ENCODE measurements at regions not wholly inside any gene's neighbourhood (a gene's known extent, or its start where the extent isn't known, plus 50 kb on each side); places are given as distances from the start of the nearest gene placed in this dataset.

GRCh38 chr6:92043777-92044176, 1375.6 kb downstream of the EPHA7 start:
- no peak overlapping the region for H3K4me3 ChIP-seq (replicated peaks; ENCODE audit: insufficient read depth, low read length)
- no peaks in the 10 kb centered on the region for H3K27me3 ChIP-seq (ENCODE audit: insufficient read depth, poor library complexity, severe bottlenecking)
- no peak for TF ChIP-seq POLR2AphosphoS5 (IDR thresholded peaks at IDR 0.05; ENCODE audit: low read depth)
- TF ChIP-seq GABPA (IDR thresholded peaks at IDR 0.05; ENCODE audit: low read depth) = no peak
- TF ChIP-seq REST (IDR thresholded peaks at IDR 0.05; ENCODE audit: insufficient replicate concordance, low read depth) = no peak
- no peak for TF ChIP-seq CTCF (IDR thresholded peaks at IDR 0.05; ENCODE audit: insufficient read depth, low read length)
- TF ChIP-seq SPI1 (IDR thresholded peaks at IDR 0.05; ENCODE audit: borderline replicate concordance, low read depth) = no peak
- no peak overlapping the region for H3K27ac ChIP-seq (replicated peaks)
- DNase-seq (ENCODE audit: low read depth in 1 of 2, low spot score in 1 of 2) = no peak

- DNase-seq (ENCODE audit: low read depth in 1 of 2, low spot score in 1 of 2) = no peak
- TF ChIP-seq REST (IDR thresholded peaks at IDR 0.05; ENCODE audit: insufficient replicate concordance, low read depth) = no peak
- Histone ChIP-seq H3K27me3 (ENCODE audit: insufficient read depth, poor library complexity, severe bottlenecking) (no peaks in the 10 kb centered on the region), H3K4me3 (replicated peaks; ENCODE audit: insufficient read depth, low read length) (no peak overlapping the region), H3K27ac (replicated peaks) (no peak overlapping the region)
These were observed 1392.5 kb downstream of the EPHA7 start for GRCh38 chr6:92026878-92027277.

- no peaks in the 10 kb centered on the region for H3K27me3 ChIP-seq (ENCODE audit: insufficient read depth, poor library complexity, severe bottlenecking)
- no peak for DNase-seq (ENCODE audit: low read depth in 1 of 2, low spot score in 1 of 2)
- H3K4me3 ChIP-seq (replicated peaks; ENCODE audit: insufficient read depth, low read length) = no peak overlapping the region
- TF ChIP-seq REST (IDR thresholded peaks at IDR 0.05; ENCODE audit: insufficient replicate concordance, low read depth) = no peak
- no peak for TF ChIP-seq SPI1 (IDR thresholded peaks at IDR 0.05; ENCODE audit: borderline replicate concordance, low read depth)
- TF ChIP-seq CTCF (IDR thresholded peaks at IDR 0.05; ENCODE audit: insufficient read depth, low read length) = no peak
- no peak overlapping the region for H3K27ac ChIP-seq (replicated peaks)
These were observed 1394.5 kb downstream of the EPHA7 start for GRCh38 chr6:92024881-92025280.

- DNase-seq (ENCODE audit: low read depth in 1 of 2, low spot score in 1 of 2) = no peak
- Histone ChIP-seq H3K27me3 (ENCODE audit: insufficient read depth, poor library complexity, severe bottlenecking) (no peaks in the 10 kb centered on the region), H3K4me3 (replicated peaks; ENCODE audit: insufficient read depth, low read length) (no peak overlapping the region), H3K27ac (replicated peaks) (no peak overlapping the region)
- TF ChIP-seq SPI1 (IDR thresholded peaks at IDR 0.05; ENCODE audit: borderline replicate concordance, low read depth) (no peak), POLR2AphosphoS5 (IDR thresholded peaks at IDR 0.05; ENCODE audit: low read depth) (no peak), REST (IDR thresholded peaks at IDR 0.05; ENCODE audit: insufficient replicate concordance, low read depth) (no peak), CTCF (IDR thresholded peaks at IDR 0.05; ENCODE audit: insufficient read depth, low read length) (no peak), GABPA (IDR thresholded peaks at IDR 0.05; ENCODE audit: low read depth) (no peak)
These were observed 1395.2 kb downstream of the EPHA7 start for GRCh38 chr6:92024110-92024509.
